Heart right ventricle (tissue), 16 donors: ENCODE measurements at regions not wholly inside any gene's neighbourhood (a gene's known extent, or its start where the extent isn't known, plus 50 kb on each side); places are given as distances from the start of the nearest gene placed in this dataset.

Source experiments
- ATAC-seq, 8 donors: fragments of 200-7000 bp; cut with Tn5 transposase; one replicate each; pipeline ENCODE4 v1.9.1; 2020; ENCODE audit warnings: mild to moderate bottlenecking in 8 of 8, moderate library complexity in 8 of 8, moderate number of reproducible peaks in 1 of 8
- DNase-seq, 2 donors: peaks; one replicate each; pipeline ENCODE4 v3.0.0-alpha.2; 2020
- H3K27ac ChIP-seq, 10 donors: fragments of 200-600 bp; sonication (generic) in 2 of 10; one replicate each; pipeline versions ENCODE4 v1.5.0 to v1.8.0; 2020 to 2022; ENCODE audit warnings: mild to moderate bottlenecking in 3 of 10
- H3K27me3 ChIP-seq, 7 donors: fragments of 200-600 bp; one replicate each; pipeline ENCODE4 v1.8.0; 2021 to 2022; ENCODE audit warnings: mild to moderate bottlenecking in 2 of 7
- H3K36me3 ChIP-seq, 9 donors: fragments of 200-600 bp; sonication (generic) in 1 of 9; one replicate each; pipeline versions ENCODE4 v1.5.0 to v1.8.0; 2020 to 2022; ENCODE audit warnings: mild to moderate bottlenecking in 2 of 9
- H3K4me1 ChIP-seq, 9 donors: fragments of 200-600 bp; sonication (generic) in 1 of 9; one replicate each; pipeline versions ENCODE4 v1.5.0 to v1.8.0; 2020 to 2022; ENCODE audit warnings: mild to moderate bottlenecking in 4 of 9
- H3K4me3 ChIP-seq, 10 donors: fragments of 200-600 bp; sonication (generic) in 2 of 10; one replicate each; pipeline versions ENCODE4 v1.5.0 to v1.8.0; 2020 to 2022; ENCODE audit warnings: mild to moderate bottlenecking in 7 of 10, moderate library complexity in 2 of 10
- H3K9me3 ChIP-seq, 11 donors: fragments of 200-600 bp in 10 of 11; sonication (generic) in 2 of 11; one replicate each; pipeline versions ENCODE4 v1.5.0 to v1.8.0; 2013 to 2022; ENCODE audit warnings: mild to moderate bottlenecking in 2 of 11, control low read depth in 1 of 11, moderate library complexity in 1 of 11
- CTCF ChIP-seq, 9 donors: fragments of 200-600 bp; sonication (generic) in 2 of 9; IDR thresholded peaks; one replicate each; pipeline versions ENCODE4 v1.5.0 to v1.8.0; 2021 to 2022; ENCODE audit warnings: antibody characterized with exemption in 9 of 9, mild to moderate bottlenecking in 5 of 9, moderate library complexity in 1 of 9
- WGBS, 2 donors: extraction: QIAGEN DNeasy Blood & Tissue Kit; methylation state at CpG; one replicate each; pipeline ENCODE4 v1.1.7; 2013; ENCODE audit warnings: inconsistent platforms in 1 of 2; 5-methylcytosine and 5-hydroxymethylcytosine counted together
- intact Hi-C, 10 donors: fragments of 100-400 bp; cut with DNase I; formaldehyde crosslinking; loops; one replicate each; pipeline versions ENCODE4 v1.11.1 to v1.14.2; 2022
- donor health status: Arrhythmogenic right ventricular cardiomyopathy.
- donor health status: ischemic (EF 13 %, LVEDD 7.1; RV severe dilation, severe dysfunction).
- donor health status: healthy with polysubstance abuse.
- donor health status: DM: no; HTN: yes; CAD: no.
- donor health status: DM: no; HTN: no; CAD: no.
- donor health status: ischemic (EF 25% LVEDD 6.9; RV normal size, moderate dysfunction).
- donor health status: ischemic (EF 25% LVEDD 5.7; RV mildly dilated, moderate dysfunction).
- donor health status: healthy.
- donor health status: DM: yes; HTN: yes; CAD: no.
- donor health status: Ischemic cardiomyopathy.
- donor health status: ischemic (EF 35%, LVEDD 5.7; RV mildly dilated, moderate dysfunction).
- donor health status: nonischemic (EF 11% LVEDD 7.7; RV severe dilation, severe dysfunction).
- donor health status: DM: yes; HTN: yes; CAD: no.
- donor health status: PGD.
- donor health status: ischemic (EF 29% LVEDD 5.4; RV normal size, mild dysfunction).
- donor health status: nonischemic (EF 23%, LVEDD 6.1; RV moderate dilation, normal function).

DNA sequence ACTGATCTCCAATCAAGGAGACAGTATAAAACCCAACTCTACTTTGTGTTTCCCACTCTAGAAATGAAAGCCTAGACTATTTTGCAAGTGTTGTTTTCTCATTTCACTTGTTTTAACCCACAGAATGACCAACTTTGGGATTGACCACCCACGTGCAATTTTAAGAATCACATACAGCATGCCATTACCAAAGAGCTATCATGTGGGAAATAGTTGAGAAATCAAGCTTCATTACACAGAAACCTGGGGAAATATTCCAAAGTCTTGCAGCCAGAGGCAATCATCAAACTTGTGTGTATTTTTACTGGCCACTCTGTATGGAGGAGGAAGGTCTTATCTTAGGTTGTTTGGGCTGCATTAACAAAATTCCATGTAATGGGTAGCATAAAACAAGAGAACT, 451.4 kb upstream of the DAB2 start:
- H3K27me3 ChIP-seq: no peaks in the 10 kb centered on the region
- intact Hi-C loops: no loop called here
- H3K4me3 ChIP-seq: no peak overlapping the region
- H3K27ac ChIP-seq: no peak overlapping the region
- TF ChIP-seq CTCF (IDR thresholded peaks at IDR 0.05): no peak
- ATAC-seq (no peak), DNase-seq (no peak)
- H3K4me1 ChIP-seq: no peaks in the 10 kb centered on the region
- 68 to 71% methylated on average over 1 of the region's 1 CpG for WGBS, 2 donors
- peaks cover 0 to 1% (median 0%) of the 10 kb centered on the region in 11 donors for H3K9me3 ChIP-seq
- H3K36me3 ChIP-seq: no peaks in the 10 kb centered on the region

- intact Hi-C loops: no loop called here
- TF ChIP-seq CTCF (IDR thresholded peaks at IDR 0.05): no peak
Measured at GRCh38 chr5:39870137-39870536, 445.4 kb upstream of the DAB2 start.

DNA sequence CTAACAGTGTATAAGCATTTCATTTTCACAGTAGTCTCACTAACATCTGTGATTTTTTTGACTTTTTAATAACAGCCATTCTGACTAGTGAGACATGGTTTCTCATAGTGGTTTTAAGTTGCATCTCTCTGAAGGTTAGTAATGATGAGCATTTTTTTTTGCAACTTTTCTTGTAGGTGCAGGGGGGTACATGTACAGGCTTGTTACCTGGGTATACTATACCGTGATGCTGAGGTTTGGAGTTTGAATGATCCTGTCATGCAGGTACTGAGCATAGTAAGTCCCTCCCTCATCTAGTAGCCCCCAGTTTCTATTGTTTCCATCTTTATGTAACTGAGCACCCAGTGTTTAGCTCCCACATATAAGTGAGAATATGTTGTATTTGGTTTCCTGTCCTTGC, 444.6 kb upstream of the DAB2 start:
- Histone ChIP-seq H3K27ac (no peak overlapping the region), H3K4me1 (no peaks in the 10 kb centered on the region), H3K4me3 (no peak overlapping the region), H3K27me3 (no peaks in the 10 kb centered on the region), H3K36me3 (no peaks in the 10 kb centered on the region), H3K9me3 (peaks cover 0 to 31% (median 11%) of the 10 kb centered on the region in 11 donors)
- 42 to 61% methylated on average over 1 of the region's 1 CpG for WGBS, 2 donors
- ATAC-seq (no peak), DNase-seq (no peak)
- TF ChIP-seq CTCF (IDR thresholded peaks at IDR 0.05): no peak
- intact Hi-C loops: no loop called here

More at GRCh38 chr5:39870137-39870536, 445.4 kb upstream of the DAB2 start:
- Histone ChIP-seq H3K36me3 (no peaks in the 10 kb centered on the region), H3K9me3 (peaks cover 0 to 31% (median 11%) of the 10 kb centered on the region in 11 donors), H3K4me3 (no peak overlapping the region), H3K4me1 (no peaks in the 10 kb centered on the region), H3K27ac (no peak overlapping the region), H3K27me3 (no peaks in the 10 kb centered on the region)
- ATAC-seq (no peak), DNase-seq (no peak)

DNA sequence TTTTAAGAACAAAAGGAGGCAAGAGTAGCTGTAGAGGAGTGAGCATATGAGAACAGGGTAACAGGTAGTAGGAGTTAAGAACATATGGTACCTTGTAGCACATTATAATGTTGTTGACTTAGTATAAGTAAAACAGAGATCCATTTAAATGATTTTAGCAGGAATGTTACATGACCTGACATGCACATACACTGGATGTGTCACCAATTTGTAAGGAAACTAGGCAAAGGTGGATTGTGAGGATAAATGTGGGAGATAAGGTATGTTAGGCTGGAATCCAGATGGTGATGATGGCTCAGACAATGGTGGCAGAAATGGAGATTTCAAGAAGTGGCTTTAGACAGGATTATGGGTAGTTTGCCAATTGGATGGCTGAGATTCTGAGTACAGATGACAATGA, 443.1 kb upstream of the DAB2 start:
- Histone ChIP-seq H3K9me3 (peaks cover 0 to 31% (median 11%) of the 10 kb centered on the region in 11 donors), H3K4me1 (no peaks in the 10 kb centered on the region), H3K27ac (no peak overlapping the region), H3K4me3 (no peak overlapping the region), H3K27me3 (no peaks in the 10 kb centered on the region), H3K36me3 (no peaks in the 10 kb centered on the region)
- ATAC-seq (no peak), DNase-seq (no peak)
- intact Hi-C loops: no loop called here
- no peak for TF ChIP-seq CTCF (IDR thresholded peaks at IDR 0.05)
